ENCODE measurements at regions not wholly inside any gene's neighbourhood (a gene's known extent, or its start where the extent isn't known, plus 50 kb on each side); places are given as distances from the start of the nearest gene placed in this dataset.

DNA sequence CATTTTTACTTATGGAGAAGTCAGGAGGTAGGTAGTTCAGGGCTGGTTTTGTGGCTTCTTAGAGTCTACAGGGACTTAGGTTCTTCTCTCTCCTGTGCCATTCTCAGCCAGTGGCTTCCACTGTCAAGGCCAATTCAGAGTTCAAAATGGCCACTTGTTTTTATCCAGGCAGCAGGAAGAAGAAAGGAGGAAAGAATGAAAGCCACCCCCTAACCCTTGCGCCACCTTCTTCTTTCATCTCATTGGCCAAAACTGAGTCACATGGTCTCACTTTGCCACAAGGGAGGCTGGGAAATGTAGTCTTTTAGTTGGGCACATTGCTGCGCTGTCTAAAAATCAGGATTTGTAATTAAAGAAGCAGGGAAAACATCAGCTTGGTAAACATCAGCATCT is 60.8 kb upstream of the MED9 start:
- no peak for DNase-seq (ENCODE audit: low spot score in 2 of 2)
- TF ChIP-seq, protein P1, sequence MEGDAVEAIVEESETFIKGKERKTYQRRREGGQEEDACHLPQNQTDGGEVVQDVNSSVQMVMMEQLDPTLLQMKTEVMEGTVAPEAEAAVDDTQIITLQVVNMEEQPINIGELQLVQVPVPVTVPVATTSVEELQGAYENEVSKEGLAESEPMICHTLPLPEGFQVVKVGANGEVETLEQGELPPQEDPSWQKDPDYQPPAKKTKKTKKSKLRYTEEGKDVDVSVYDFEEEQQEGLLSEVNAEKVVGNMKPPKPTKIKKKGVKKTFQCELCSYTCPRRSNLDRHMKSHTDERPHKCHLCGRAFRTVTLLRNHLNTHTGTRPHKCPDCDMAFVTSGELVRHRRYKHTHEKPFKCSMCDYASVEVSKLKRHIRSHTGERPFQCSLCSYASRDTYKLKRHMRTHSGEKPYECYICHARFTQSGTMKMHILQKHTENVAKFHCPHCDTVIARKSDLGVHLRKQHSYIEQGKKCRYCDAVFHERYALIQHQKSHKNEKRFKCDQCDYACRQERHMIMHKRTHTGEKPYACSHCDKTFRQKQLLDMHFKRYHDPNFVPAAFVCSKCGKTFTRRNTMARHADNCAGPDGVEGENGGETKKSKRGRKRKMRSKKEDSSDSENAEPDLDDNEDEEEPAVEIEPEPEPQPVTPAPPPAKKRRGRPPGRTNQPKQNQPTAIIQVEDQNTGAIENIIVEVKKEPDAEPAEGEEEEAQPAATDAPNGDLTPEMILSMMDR (IDR thresholded peaks at IDR 0.05), result no peak
- no peak for TF ChIP-seq POLR2A (IDR thresholded peaks at IDR 0.05)
- WGBS, 2 donors, result 75 to 88% methylated on average over 2 of the region's 2 CpGs
- no peak overlapping the region for H3K4me3 ChIP-seq (ENCODE audit: low read depth, poor library complexity, severe bottlenecking)
- intact Hi-C loops (cut with DNase I; ENCODE audit: low total_unique reads), result no loop called here

DNA sequence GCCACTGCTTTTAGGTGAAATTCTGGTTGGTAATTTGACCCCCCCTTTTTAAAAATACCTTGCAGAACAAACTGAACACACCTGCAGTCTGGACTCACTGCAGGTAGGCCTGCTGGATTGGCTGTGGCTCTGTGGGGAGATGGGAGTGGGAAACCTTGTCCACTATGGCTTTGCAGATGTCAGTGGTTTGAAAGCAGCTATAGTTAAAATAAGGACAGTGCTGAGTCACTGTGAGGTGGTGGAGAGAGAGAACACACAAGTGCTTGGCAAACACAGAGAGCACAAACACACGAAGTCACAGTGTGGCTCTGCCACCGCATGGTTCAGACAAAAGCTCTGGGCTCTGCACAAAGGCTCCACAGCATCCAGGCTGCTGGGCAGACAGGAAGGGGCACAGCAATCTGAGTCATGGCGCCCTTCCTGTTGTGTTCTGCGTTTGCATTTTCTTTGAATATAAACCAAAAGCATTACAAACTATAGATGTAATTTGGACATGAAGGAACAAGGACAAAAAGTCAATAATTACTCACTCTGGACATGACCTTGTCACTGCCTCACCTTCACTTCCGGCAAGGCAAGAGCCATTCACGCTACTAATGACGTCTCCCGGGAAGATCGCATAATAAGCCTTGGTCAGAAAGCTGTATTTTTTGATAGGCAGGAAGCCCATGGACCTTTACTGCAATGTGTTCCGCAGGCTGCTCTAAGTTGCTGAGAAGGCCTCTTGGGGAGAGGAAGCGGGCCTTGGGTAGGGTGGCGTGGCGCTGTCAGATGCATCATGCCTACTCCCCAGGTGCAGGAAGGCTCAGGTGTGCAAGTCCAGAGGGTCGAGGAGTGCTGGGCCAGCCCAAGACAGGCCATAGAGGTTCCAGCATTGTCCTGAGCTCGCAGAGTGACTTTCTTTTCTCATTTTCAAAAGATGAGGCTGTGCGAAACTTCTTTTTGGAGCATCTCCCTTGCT is 60.1 kb upstream of the MED9 start:
- H3K4me3 ChIP-seq (ENCODE audit: low read depth, poor library complexity, severe bottlenecking), result no peak overlapping the region
- intact Hi-C loops (cut with DNase I; ENCODE audit: low total_unique reads), result no loop called here
- TF ChIP-seq, protein P1 (IDR thresholded peaks at IDR 0.05), result no peak
- TF ChIP-seq POLR2A (IDR thresholded peaks at IDR 0.05), result no peak
- DNase-seq (ENCODE audit: low spot score in 2 of 2), result peak in 1 of 2 donors; percentile 72
- 79 to 81% methylated on average over 16 of the region's 16 CpGs for whole genome bisulfite sequencing, 2 donors

DNA sequence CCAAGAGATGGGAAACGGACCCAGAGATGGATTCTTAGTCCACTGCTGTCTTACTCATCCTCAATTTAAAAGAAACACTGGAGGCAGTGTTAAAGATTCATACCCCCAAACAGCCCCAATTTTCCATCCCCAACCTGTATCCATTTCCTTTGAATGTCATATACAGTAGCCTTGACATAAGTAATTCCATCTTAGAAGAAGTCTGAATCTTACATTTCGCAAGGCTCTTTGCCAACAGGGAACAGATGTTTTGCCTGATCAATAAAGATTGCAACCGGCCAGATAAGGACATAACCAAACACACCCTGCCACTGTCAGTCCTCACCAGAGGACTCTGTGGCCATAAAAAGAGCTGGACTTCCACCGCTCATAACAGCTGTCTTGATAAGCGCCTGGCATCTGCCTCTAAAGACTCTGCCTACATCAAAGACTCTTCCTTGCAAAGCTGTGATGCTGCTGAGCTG is 59.0 kb upstream of the MED9 start:
- no peak for DNase-seq (ENCODE audit: low spot score in 2 of 2)
- no peak overlapping the region for H3K4me3 ChIP-seq (ENCODE audit: low read depth, poor library complexity, severe bottlenecking)
- WGBS, 2 donors, result 87 to 92% methylated on average over 5 of the region's 5 CpGs
- TF ChIP-seq, protein P1 (IDR thresholded peaks at IDR 0.05), result no peak
- no peak for TF ChIP-seq POLR2A (IDR thresholded peaks at IDR 0.05)
- intact Hi-C loops (cut with DNase I; ENCODE audit: low total_unique reads), result no loop called here

DNA sequence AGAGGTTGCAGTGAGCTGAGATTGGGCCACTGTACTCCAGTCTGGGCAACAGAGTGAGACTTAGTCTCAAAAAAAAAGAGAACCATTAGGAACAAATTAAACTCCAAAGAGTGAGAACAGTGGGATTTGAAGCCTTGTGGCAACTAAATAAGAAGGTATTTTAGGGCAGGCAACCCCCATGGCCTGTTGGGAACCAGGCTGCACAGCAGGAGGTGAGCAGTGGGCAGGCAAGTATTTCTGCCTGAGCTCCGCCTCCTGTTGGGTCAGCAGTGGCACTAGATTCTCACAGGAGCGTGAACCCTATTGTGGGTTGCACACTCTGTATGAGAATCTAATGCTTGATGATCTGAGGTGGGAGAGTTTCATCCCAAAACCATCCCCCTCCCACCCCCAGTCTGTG is 57.6 kb upstream of the MED9 start:
- intact Hi-C loops (cut with DNase I; ENCODE audit: low total_unique reads), result no loop called here
- DNase-seq (ENCODE audit: low spot score in 2 of 2), result peak in 1 of 2 donors; percentile 53
- 85 to 95% methylated on average over 2 of the region's 2 CpGs for WGBS, 2 donors
- H3K4me3 ChIP-seq (ENCODE audit: low read depth, poor library complexity, severe bottlenecking), result no peak overlapping the region
- no peak for TF ChIP-seq POLR2A (IDR thresholded peaks at IDR 0.05)
- TF ChIP-seq, protein P1 (IDR thresholded peaks at IDR 0.05), result no peak

DNA sequence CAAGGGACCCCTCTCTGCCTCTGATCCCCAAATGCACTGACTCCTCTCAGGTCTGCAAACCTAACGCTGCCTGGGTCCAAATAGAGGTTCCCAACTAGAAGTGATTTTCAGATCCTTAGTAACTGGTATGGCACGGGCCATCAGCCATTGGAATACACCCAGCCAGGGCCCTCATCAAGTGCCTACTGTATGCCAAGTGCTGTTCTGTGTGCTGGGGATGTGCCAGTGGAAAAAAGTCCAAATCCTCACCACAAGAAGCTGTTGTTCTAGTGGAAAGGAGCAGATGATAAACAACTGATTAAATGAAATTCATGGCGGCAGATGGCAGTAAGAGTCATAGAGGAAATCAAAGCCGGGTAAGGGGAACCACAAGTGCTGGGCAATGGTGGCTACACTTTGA is 57.2 kb upstream of the MED9 start:
- intact Hi-C loops (cut with DNase I; ENCODE audit: low total_unique reads), result loop anchor here (10.0 kb wide), 1 partner anchor 55 kb away; no protein-coding TSS in a partner anchor
- peak in 1 of 2 donors; percentile 83 for DNase-seq (ENCODE audit: low spot score in 2 of 2)
- 55 to 60% methylated on average over 4 of the region's 4 CpGs for WGBS, 2 donors
- no peak overlapping the region for H3K4me3 ChIP-seq (ENCODE audit: low read depth, poor library complexity, severe bottlenecking)
- TF ChIP-seq, protein P1 (IDR thresholded peaks at IDR 0.05), result no peak
- TF ChIP-seq POLR2A (IDR thresholded peaks at IDR 0.05), result no peak

Measured in lower leg skin (tissue), 4 donors.